ELF-1 (cell line): ENCODE measurements at regions not wholly inside any gene's neighbourhood (a gene's known extent, or its start where the extent isn't known, plus 50 kb on each side); places are given as distances from the start of the nearest gene placed in this dataset.
A peak's percentile ranks its signal among the peaks of the same experiment; 100 is the strongest.
"Not testable (repeated sequence)": the region's sequence is repeated elsewhere in the genome, so short reads cannot be mapped to it uniquely, and the experiment has no call there.

Experiments used
- DNase-seq: peaks from one replicate; pipeline ENCODE4 v3.0.0-alpha.2; 2016; ENCODE audit warnings: low read depth, low spot score

DNA sequence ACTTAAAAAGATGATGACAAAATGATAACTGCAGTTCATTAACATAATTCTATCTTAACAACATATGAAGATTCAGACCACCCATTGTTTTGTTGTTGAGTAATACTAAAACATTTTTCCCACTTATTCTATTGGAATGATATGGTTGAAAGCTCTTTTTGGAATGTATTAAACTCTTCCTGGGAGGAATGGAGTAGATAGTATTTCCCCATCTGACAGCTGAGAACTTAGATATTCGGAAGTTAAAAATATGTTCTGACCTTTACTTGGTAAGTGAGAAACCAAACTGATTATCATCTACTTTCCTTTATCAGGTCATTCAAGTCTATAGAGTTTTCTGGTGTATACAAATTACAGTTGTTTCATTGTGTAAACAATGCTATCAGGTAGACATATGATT, 452.9 kb downstream of the CSNK1G3 start:
- DNase-seq, result no peak

DNA sequence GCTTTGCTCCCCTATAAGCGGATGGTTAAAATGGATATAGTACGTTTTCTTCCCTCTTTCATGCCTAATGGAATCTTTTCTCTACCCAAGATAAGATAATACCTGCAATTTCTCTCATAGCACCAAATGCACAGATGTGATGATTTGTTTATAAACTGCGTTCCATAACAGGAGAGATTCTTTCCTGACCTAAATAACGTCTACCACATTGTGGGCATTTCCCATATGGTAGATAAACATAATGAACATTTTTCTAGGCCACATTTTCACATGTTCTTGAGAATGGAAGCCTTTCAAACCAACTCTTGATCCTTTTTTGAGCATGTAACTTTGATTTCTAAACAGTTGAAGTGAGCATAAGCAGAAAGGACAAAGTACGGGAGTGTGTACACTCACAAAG, 448.5 kb downstream of the CSNK1G3 start:
- no peak for DNase-seq

DNA sequence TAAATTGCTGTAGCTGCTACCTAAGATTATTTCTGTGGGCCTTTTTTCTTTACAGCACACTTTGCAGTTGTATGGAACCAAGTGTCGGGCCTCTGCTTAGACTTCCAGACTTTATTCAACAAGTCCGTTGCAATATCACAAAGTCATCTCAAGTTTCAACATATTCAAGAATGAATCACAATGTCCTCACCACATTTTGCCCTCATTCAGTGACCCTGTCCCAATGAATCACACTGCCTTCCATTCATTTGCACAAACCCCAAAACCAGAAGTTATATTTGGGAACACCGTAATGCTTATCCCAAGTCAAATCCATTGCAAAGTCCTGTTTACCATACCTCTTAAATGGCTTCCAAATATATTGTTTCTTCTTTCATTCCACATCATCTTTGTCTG, 439.6 kb downstream of the CSNK1G3 start:
- no peak for DNase-seq

DNA sequence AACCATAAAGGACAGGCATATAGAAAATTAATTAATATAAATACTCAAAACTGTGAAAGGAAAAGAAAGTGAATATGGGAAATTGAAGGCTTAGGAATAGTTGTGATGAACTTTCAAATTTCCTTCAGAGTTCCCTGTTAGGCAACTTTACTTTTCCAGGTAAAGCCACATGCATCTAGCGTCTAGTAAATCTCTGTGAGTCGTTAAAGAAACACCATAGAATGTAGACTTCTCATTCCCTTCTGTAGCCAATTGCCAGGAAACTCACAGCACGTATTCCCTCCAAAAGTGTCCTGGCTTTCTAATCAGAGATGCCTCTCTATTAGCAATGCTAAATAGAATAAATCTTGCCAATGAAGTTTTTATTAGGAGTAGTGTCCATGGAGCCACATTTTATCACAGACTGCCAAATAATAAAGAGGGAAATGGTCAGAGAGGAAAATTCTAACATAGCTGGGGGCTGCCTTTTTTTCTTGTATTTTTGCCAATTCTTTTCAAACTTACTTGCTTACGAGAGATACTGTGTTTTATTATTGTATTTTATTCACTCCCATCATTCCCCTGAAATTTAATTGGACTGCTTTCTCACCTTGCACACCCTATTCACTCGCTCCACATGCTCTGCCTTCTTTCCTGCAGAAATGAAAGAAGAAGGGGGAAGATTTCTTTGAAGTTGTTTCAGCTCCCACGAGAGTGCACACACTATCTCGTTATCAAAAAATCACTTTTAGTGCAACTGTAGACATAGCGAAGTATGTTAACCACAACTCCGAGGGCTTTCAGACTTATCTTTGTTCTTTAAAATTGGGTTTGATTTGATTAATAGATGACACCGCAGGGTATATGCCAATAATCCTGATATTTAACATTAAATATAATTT, 439.0 kb downstream of the CSNK1G3 start:
- no peak for DNase-seq

DNA sequence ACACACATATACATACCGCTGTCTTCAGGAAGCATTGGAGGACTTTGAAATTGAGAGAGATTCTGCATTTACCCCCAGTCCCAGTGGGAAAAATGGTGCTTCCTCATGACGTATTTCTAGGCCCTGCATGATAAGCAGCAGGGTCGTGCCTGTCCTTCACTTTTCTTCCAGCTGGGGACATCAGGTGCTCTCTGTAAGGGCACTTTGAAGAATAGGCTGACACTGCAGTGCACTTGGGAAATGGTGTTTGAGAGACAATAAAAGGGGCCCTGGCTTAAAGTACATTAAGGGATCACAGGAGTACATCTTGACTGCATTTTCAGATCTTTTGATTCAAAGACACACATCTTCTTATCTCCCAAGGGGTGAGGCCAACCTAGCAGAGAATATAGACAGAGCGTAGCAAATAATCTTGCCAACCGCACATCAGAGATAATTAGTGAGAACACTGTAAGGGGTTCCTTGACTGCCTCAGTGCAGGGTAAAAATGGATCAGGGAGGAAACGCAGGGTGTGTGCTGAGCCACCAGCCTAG, 437.9 kb downstream of the CSNK1G3 start:
- no peak for DNase-seq

DNA sequence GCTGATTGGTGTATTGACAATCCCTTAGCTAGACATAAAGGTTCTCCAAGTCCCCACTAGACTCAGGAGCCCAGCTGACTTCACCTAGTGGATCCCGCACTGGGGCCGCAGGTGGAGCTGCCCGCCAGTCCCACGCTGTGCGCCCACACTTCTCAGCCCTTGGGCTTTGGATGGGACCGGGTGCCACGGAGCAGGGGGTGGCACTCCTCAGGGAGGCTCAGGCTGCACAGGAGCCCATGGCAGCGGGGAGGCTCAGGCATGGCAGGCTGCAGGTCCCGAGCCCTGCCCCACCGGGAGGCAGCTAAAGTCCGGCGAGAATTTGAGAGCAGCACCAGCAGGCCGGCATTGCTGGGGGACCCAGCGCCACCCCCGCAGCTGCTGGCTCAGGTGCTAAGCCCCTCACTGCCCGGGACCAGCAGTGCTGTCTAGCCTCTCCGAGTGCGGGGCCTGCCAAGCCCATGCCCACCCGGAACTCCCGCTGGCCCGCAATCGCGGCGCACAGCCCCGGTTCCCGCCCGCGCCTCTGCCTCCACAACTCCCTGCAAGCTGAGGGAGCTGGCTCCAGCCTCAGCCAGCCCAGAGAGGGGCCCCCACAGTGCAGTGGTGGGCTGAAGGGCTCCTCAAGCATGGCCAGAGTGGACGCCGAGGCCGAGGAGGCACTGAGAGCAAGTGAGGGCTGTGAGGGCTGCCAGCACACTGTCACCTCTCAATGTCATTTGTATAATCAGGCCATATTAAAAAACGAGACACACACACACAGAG, 437.2 kb downstream of the CSNK1G3 start:
- DNase-seq, result no peak

DNA sequence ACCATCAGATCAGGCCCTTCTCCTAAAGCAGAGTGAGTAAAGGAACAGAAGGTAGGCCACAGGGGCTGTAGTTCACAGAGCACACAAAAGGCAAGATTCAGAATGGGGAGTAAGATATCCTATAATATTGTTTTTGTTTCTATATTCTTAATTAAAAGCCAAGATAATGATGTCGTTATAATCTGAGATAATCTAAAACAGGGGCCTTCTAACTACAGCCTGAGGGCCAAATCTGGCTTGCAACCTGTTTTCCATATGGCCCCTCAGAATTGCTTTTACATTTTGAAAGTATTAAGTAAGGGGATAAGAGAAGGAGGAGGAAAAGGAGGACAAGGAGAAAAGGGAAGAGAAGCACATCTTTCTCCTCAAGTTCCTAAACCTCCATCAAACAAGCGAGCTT, 435.8 kb downstream of the CSNK1G3 start:
- no peak for DNase-seq

DNA sequence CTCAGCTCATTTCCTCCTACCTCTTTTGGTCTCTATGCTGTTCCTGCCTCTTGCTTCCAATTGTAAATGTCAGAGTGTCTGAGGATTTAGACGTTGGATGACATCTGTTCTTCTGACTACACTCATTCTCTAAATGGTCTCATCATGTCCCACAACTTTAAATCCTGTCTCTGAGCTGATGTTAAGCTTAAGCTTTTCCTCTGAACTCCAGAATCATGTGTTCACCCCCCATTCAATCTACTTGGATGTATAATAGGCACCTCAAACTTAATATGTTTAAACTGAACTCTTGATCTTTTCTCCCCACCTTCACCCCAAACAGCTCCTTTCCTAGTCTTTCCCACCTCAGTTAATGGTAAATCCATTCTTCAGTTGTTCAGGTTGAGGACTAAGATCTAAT, 433.6 kb downstream of the CSNK1G3 start:
- no peak for DNase-seq

DNA sequence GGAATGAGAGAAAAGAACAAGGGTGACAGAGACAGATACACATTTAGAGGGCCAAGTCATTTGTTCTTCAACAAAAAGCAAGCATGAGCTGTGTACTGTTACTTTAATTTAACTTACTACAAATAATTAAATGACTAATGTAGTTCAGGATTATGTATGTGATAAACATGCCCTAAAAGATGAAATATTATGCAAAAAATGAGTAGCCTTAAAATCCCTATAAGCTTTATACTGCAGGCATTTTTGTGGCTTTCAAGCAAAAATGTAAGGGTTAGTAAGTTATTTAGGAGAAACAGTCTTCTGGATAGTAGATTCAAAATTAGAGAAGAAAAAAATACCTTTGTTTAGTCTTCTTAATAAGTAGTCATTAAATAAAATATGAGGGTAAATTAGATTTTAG, 431.2 kb downstream of the CSNK1G3 start:
- DNase-seq, result no peak

DNA sequence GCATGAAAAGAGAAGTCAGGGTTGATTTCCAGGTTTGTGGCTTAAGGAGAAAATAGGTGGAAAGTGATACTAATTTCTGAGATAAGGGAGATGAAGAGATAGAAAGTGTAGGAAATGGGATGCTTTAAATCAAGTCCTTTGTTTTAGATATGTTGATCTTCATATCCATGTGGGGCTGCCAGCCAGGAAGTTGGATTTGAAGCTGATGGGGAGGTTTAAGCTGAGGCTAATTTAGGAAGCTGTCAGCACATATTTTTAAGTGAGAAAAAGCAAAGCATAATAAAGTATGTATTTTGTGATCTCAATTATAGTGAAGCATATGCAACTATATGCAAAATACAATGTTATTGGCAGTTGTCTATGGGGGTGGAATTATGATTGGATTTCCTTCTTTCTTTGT, 428.4 kb downstream of the CSNK1G3 start:
- DNase-seq, result no peak

DNA sequence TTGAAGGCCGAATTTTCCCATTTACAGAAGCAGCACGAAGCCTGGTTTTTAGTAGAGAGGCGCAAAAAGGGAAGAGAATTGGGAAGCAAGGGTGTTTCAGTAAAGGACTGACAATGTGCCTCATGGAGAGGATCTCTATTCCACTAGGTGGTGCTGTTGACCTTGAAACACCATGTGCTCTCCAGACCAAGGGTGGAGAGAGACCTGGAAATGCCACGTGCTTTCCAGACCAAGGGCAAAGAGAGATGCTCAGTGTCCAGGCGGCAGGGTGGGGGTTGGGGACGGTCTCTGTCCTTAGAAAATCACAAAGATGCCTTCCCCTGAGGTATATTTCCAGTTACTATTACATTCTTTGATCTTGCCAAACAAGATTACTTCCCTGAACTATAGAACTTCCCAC, 425.3 kb downstream of the CSNK1G3 start:
- peak; percentile 70 for DNase-seq

DNA sequence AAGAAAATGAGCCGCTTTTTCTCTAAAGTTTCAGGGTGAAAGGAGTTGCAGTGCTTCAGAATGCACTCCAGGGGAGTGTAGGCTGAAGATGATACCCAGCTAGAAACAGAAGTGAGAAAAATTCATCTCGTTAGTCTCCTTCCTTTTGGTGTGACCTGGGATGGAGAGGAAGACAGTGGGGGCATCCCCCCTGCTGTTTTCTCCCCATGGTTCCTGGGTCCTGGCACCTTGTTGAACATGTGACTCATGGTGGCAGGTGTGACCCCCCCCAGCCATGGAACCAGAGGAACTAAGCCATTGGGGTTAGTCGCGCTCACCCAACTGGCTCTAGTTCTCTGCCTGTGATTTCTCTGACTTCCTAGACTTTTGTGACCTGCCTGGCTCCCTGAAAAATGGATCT, 424.6 kb downstream of the CSNK1G3 start:
- DNase-seq, result no peak

DNA sequence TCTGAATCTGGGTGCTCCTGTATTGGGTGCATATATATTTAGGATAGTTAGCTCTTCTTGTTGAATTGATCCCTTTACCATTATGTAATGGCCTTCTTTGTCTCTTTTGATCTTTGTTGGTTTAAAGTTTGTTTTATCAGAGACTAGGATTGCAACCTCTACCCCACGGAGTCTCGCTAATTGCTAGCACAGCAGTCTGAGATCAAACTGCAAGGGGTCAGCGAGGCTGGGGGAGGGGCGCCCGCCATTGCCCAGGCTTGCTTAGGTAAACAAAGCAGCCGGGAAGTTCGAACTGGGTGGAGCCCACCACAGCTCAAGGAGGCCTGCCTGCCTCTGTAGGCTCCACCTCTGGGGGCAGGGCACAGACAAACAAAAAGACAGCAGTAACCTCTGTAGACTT, 421.8 kb downstream of the CSNK1G3 start:
- not testable (repeated sequence) for DNase-seq

DNA sequence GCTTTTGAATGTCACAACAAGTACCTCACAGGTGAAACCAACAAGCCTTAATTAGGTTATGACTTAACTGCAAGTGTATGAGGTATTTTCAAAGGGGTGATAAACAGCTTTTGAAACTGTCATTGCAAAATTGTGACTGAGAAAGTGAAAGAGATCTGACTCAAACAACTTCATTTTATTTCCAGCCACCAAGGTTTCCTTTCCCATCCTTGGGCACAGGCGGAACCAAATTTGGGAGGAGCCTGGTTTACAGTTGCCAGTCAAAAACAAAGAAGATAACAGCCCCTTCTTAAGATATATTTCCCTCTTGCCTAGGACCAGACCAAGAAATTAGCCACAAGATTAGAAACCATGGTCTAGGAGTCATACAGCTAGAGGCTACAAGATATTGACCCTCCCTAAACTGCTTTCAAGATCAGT, 417.1 kb downstream of the CSNK1G3 start:
- no peak for DNase-seq

DNA sequence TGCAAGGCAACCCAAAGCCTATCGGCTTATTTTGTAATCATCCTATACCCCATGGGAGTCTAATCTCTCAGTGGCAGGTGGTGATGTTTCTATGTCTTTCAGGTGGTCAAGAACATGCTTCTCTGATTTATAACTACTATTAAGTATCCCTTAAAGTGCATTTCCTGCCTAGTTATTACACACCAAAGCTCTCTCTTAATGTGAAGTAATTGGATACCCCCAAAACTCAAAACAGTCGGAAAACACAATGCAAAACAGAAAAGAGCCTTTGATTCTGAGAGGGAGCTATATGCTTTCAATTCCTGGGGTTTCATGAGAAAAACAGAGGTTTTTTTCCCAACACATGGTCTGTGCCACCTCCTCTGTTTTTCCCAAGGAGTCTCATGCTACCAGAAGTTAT, 416.4 kb downstream of the CSNK1G3 start:
- no peak for DNase-seq

DNA sequence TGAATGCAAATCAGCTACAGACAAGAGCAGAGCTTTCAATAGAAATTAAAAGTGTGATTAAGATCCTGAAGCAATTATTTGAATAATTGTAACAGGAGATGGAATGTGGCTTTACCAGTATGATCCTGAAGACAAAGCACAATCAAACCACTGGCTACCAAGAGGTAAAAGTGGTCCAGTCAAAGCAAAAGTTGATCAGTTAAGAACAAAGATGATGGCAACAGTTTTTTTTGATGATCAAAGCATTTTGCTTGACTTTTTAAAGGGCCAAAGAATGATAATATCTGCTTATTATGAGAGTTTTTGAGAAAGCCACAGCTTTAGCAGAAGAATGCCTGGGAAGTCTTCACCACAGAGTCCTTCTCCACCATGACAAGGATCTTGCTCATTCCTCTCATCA, 409.2 kb downstream of the CSNK1G3 start:
- DNase-seq, result no peak

DNA sequence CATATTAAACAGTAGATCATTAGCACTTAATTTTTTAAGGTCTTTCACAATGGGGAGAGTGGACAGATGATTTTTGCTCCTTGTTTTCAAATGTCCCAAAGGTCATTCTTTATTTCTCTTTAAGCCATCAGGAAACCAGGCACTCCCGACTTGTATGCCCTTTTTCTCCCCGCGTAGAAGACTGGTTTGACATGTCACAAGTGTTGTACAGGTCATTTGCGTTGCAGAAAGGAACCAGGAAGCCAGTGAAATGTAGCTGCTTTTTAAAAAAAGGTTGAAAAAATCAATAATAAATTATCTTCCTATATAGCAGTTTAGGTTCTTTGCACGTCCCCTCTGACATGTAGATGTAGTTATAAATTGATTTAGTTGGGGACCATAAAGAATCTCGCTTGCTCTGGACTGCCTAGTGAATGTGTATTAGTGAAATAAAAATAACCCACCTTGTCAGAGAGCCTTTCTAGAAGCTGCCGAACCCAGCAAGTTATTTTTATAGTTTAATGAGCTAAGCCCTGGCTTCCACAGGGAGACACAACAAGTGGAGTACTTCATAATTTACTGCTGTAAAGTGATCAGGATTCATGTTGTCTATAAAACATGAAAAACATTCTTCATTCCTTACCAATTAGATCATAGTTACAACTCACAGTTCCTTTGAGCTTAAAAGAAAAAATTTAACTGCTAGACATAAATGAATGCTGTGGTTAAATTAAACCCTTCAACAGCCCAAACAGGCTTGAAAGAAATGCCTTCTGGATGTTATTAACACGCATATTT, 404.6 kb downstream of the CSNK1G3 start:
- no peak for DNase-seq

DNA sequence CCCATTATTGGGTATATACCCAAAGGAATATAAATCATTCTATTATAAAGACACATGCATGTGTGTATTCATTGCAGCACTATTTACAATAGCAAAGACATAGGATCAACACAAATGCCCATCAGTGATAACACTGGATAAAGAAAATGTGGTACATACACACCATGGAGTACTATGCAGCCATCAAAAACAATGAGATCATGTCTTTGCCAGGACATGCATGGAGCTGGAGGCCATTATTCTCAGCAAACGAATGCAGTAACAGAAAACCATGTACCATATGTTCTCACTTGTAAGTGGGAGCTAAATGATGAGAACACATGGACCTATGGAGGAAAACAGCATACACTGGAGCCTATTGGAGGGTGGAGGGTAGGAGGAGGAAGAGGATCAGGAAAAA, 402.4 kb downstream of the CSNK1G3 start:
- DNase-seq, result no peak

DNA sequence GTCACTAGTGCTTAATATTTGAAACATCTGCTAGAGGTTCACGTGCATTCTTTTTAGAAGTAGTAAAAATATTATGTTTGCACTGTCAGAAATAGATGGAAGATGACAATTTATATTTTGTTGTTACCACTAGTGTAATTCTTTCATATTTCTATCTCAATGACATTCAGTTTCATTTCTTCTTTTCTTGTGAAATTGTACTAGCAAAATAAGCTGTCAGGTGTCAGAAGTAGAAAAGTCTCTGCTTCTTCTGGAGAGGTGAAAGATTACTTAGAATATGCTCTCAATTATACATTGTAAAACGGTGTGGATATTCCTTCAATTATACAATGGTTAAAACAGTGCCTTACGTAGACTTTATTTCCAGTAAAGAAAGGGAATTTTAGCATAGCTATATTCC, 395.4 kb downstream of the CSNK1G3 start:
- no peak for DNase-seq

DNA sequence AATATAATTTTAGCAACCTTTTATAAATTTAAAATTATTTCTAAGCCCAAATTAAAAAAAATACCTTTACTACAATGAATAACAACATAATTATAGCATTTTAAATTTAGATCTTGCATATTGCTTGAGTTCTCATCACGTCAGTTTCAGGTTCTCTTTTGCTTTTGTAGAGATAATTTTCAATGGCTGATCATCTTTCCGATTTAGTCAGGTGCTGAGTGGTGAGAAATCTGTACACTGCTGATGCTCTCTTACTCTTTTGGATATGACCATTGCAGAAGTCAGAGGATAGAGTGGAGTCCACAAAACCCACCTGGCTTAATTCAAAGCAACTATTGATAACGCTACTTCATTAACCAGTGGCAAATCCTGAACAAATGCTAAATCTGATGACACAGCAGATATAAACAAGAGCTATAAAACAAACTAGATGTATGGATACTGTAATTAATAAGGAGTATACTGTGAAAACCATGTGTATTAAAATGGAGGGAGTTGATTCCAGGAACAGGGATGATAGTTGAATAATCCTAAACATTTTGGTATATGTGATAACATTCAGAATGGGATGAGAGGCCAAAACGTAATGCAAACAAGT, 394.8 kb downstream of the CSNK1G3 start:
- no peak for DNase-seq

DNA sequence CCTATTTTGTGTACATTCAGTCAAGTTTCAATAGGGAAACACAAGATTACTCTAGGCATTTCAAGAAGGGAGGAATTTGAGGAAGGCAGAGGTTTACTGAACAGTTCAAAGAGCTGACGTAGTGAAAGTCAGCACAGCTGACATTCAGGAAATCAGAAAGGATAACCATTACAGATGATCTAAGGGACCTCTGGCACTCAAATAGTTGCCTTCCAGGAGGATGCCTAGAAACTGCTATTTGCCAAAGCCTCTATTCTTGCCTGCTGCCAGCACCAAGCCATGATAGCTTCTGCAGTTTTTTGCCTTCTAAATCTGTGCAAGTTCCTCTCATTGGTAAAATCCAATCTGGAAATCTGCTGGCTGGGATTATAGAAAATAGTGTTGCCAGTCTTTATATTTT, 373.1 kb downstream of the CSNK1G3 start:
- DNase-seq, result peak; percentile 4

DNA sequence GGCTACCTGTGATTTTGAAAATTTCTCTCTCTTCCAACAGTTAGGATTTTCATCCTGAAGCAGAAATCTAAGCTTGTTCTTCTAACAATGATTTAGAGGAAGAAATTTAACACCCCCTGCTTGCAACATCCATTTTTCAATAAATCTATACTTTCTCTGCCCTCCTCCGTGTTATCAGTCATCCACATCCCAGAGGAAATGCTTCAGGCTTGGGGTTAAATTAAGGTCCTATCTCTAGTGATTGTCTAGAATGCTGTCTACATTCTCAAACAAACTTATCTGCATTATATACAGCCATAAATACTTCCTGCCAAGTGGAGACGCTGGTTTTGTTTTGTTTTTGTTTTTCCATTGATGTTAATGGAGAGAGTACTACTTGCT, 371.0 kb downstream of the CSNK1G3 start:
- DNase-seq, result no peak
